Activated CD4-positive, alpha-beta memory T cell treated with anti-CD3 and anti-CD28 coated beads for 36 hours (primary cell): ENCODE measurements at regions not wholly inside any gene's neighbourhood (a gene's known extent, or its start where the extent isn't known, plus 50 kb on each side); places are given as distances from the start of the nearest gene placed in this dataset.

ENCODE experiments used
- CTCF ChIA-PET: fragments of 350-600 bp; sonication (Branson Sonifier 250); formaldehyde crosslinking; loops from one replicate; lab custom pipeline; 2021; ENCODE audit warnings: antibody characterized with exemption, inconsistent platforms; lab: Charles Lee
- POLR2A ChIA-PET: fragments of 350-600 bp; sonication (Branson Sonifier 250); formaldehyde crosslinking; loops from one replicate; lab custom pipeline; 2021; ENCODE audit warnings: antibody characterized with exemption; lab: Charles Lee
- DNase-seq: peaks from one replicate; pipeline ENCODE4 v3.0.0-alpha.2; 2020
- H3K27ac Mint-ChIP-seq: one replicate; pipeline ENCODE4 v1.8.0; 2021; ENCODE audit warnings: mixed read lengths
- H3K27me3 Mint-ChIP-seq: one replicate; pipeline ENCODE4 v1.8.0; 2021; ENCODE audit warnings: mixed read lengths
- H3K36me3 Mint-ChIP-seq: one replicate; pipeline ENCODE4 v1.8.0; 2021; ENCODE audit warnings: mixed read lengths
- H3K4me1 Mint-ChIP-seq: one replicate; pipeline ENCODE4 v1.8.0; 2021; ENCODE audit warnings: low read depth, mixed read lengths
- H3K4me3 Mint-ChIP-seq: one replicate; pipeline ENCODE4 v1.8.0; 2021; ENCODE audit warnings: mild to moderate bottlenecking, mixed read lengths
- H3K9me3 Mint-ChIP-seq: one replicate; pipeline ENCODE4 v1.8.0; 2021; ENCODE audit warnings: mixed read lengths
- intact Hi-C: fragments of 100-400 bp; cut with micrococcal nuclease; formaldehyde crosslinking; loops from one replicate; pipeline ENCODE4 v1.15.1; 2023

DNA sequence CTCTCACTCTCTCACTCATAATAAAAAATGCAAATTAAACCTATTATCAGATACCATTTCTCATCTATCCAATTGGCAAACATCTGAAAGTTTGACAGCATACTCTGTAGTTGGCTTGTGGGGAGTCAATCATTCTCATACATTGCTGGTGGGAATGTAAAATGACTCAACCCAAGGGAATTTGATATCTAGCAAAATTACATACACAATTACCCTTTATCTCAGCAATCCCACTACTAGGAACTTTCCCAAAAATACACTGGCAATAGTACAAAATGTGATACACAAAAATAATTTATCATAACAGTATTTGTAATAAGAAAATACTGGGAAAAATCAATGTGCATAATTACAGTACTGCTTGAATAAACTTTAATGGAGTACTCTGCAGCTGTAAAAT, 731.3 kb downstream of the DTWD2 start:
- H3K4me3 Mint-ChIP-seq = no peak overlapping the region
- DNase-seq = no peak
- ChIA-PET CTCF (no interaction called here), POLR2A (no interaction called here)
- no peaks in the 10 kb centered on the region for H3K4me1 Mint-ChIP-seq
- H3K27me3 Mint-ChIP-seq = no peaks in the 10 kb centered on the region
- H3K36me3 Mint-ChIP-seq = no peaks in the 10 kb centered on the region
- intact Hi-C loops = no loop called here
- no peak overlapping the region for H3K27ac Mint-ChIP-seq
- peaks cover 9% of the 10 kb centered on the region for H3K9me3 Mint-ChIP-seq

DNA sequence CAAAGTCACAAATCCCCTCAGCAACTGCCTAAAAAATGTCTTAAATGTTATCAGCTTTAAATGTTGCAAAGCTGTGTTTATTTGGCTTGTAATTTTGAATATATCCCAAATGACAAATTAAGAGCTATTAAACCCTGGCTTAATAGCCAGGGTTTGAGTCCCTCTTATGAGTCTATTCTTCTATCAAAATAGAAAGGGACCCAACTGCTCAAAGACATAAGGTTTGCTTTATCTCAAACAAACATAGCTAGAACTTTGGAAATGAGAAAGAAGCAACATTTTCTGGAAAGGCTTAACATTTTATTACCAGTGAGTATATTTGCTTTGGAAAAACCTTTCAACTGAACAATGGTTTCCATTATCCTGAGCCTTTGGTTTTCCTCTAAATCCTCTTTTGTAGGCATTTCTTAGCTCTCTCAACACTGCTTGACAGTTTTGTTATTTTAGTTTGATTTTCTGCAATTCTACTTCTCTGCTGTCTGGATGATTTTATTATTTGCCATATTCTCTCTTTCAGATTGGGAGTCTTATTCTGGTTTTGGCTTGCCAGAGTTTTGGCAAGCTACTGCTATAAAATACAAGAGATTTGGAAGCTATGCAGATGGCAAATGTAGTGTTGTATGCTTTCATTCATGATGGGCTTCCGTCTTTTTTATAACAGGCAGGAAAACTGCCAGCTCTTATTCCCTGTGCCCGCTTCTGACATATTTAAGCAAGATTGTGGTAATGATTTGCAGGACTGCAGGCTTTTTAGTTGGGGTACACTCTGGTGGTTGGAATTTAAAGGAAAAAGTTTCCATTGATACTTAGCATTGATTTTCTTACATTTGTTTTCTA, 734.9 kb downstream of the DTWD2 start:
- ChIA-PET POLR2A (no interaction called here), CTCF (no interaction called here)
- H3K27me3 Mint-ChIP-seq = no peaks in the 10 kb centered on the region
- no peak for DNase-seq
- H3K4me1 Mint-ChIP-seq = no peaks in the 10 kb centered on the region
- no peaks in the 10 kb centered on the region for H3K36me3 Mint-ChIP-seq
- peaks cover 25% of the 10 kb centered on the region for H3K9me3 Mint-ChIP-seq
- intact Hi-C loops = no loop called here
- no peak overlapping the region for H3K27ac Mint-ChIP-seq
- no peak overlapping the region for H3K4me3 Mint-ChIP-seq

DNA sequence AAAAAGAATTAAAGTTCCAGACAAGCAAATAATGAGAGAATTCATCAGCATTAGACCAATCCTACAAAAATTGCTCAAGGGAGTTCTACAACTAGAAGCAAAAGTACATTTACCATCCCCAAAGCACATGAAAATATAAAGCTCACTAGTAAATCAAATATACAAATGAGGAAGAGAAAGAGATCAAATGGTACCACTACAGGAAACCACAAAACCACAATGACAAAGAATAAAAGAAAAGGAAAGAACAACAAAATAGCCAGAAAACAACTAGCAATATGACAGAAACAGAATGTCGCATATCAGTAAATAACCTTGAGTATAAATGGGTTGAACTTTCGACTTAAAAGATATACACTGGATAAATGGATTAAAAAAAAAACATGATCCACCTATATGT, 739.0 kb downstream of the DTWD2 start:
- intact Hi-C loops = no loop called here
- no peak for DNase-seq
- Mint-ChIP-seq H3K27me3 (no peaks in the 10 kb centered on the region), H3K36me3 (no peaks in the 10 kb centered on the region), H3K27ac (no peak overlapping the region), H3K4me3 (no peak overlapping the region), H3K9me3 (peaks cover 34% of the 10 kb centered on the region), H3K4me1 (no peaks in the 10 kb centered on the region)
- ChIA-PET CTCF (no interaction called here), POLR2A (no interaction called here)

DNA sequence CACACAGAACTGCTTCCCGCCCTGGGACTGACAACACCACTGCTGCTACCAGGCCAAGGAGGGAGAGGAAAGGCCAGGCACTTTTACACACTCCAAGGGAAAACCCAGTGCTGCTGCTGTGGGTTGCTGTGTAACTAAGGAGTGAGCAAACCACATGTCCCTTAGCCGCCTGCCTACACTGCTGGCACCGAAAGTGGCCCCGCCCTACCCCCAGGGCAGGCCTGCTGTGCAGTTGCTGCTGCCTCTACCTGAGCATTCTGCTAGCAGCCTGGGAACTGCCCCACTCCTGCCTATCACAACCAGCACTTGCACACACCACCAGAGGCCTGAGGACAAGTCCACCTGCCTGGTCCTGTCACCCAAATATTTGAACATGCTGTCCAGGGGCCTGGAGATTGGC, 740.9 kb downstream of the DTWD2 start:
- peaks cover 34% of the 10 kb centered on the region for H3K9me3 Mint-ChIP-seq
- H3K27me3 Mint-ChIP-seq = no peaks in the 10 kb centered on the region
- POLR2A ChIA-PET = no interaction called here
- H3K36me3 Mint-ChIP-seq = no peaks in the 10 kb centered on the region
- CTCF ChIA-PET = no interaction called here
- no peak overlapping the region for H3K27ac Mint-ChIP-seq
- H3K4me1 Mint-ChIP-seq = no peaks in the 10 kb centered on the region
- no peak overlapping the region for H3K4me3 Mint-ChIP-seq
- DNase-seq = no peak
- intact Hi-C loops = no loop called here

DNA sequence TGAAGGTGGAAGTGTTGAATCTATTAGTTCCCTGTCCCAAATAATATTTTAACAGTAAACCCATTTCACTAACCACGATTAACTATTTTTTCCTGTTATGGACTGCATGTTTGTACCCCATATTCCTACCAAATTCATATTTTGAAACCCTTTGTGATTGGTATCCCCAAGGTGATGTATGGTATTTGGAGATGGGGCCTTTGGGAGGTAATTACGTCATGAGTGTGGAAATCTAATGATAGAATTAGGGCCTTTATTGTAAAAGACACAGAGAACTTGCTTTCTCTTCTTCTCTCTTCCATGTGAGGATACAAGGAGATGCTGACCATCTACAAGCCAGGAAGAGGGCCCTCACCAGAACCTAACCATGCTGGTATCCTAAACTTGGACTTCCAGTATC, 744.7 kb downstream of the DTWD2 start:
- intact Hi-C loops = no loop called here
- Mint-ChIP-seq H3K9me3 (peaks cover 21% of the 10 kb centered on the region), H3K27me3 (no peaks in the 10 kb centered on the region), H3K4me1 (no peaks in the 10 kb centered on the region), H3K36me3 (no peaks in the 10 kb centered on the region), H3K4me3 (no peak overlapping the region), H3K27ac (no peak overlapping the region)
- POLR2A ChIA-PET = no interaction called here
- CTCF ChIA-PET = no interaction called here
- no peak for DNase-seq

DNA sequence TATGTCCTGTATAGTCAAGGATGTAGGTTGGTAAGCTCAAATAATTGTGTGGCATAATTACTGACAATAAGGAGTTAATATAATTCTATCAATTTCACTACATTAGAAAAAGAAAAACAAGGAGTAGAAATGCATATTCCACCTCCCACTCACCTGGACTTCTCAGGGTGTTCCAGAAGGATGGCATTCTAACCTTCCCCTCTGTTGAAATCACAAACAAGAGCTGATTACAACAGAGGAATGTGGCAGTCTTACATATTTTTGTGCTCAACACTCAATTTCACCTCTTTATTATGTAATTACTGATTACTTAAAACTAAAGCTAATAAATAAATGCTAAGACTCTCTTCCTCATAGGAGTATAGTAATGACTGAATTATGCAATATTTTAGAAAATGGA, 745.3 kb downstream of the DTWD2 start:
- Mint-ChIP-seq H3K27me3 (no peaks in the 10 kb centered on the region), H3K4me1 (no peaks in the 10 kb centered on the region), H3K27ac (no peak overlapping the region), H3K4me3 (no peak overlapping the region), H3K9me3 (peaks cover 18% of the 10 kb centered on the region), H3K36me3 (no peaks in the 10 kb centered on the region)
- intact Hi-C loops = no loop called here
- no peak for DNase-seq
- POLR2A ChIA-PET = no interaction called here
- CTCF ChIA-PET = no interaction called here

DNA sequence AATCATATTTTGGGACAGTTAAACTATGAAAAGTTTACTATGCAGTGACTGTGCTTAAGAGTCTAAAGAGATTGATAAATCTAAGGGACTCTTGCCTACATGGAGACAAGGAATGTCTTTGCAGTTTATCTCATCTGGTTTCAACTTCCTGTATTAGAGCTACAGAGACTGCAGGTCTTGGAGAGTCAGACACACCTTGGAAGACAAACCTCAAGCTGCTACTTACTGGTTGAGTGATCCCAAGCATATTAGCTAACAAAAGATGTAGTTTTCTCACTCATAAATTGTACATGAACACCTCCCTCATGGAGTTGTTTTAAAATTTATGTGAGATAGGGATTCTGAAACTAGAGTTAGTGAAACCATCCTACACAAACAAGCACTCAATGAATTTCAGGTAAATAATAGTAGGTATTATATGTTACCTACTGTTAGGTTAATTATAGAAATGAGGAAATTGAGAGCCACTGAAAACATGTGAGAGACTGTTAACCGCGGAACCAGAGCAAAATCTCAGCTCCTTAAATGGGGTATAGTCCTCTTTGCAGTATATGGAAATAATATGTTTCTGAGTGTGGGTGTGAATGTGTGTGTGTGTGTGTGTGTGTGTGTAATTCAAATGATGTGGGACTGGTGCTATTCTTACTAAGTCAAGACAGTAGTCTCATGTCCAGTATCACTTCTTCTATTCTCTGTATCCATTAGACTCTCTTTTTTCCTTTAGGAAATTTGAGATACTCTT, 752.1 kb downstream of the DTWD2 start:
- Mint-ChIP-seq H3K4me3 (no peak overlapping the region), H3K27ac (no peak overlapping the region), H3K4me1 (no peaks in the 10 kb centered on the region), H3K27me3 (no peaks in the 10 kb centered on the region), H3K9me3 (peaks cover 10% of the 10 kb centered on the region), H3K36me3 (no peaks in the 10 kb centered on the region)
- intact Hi-C loops = no loop called here
- DNase-seq = no peak
- ChIA-PET CTCF (no interaction called here), POLR2A (no interaction called here)

DNA sequence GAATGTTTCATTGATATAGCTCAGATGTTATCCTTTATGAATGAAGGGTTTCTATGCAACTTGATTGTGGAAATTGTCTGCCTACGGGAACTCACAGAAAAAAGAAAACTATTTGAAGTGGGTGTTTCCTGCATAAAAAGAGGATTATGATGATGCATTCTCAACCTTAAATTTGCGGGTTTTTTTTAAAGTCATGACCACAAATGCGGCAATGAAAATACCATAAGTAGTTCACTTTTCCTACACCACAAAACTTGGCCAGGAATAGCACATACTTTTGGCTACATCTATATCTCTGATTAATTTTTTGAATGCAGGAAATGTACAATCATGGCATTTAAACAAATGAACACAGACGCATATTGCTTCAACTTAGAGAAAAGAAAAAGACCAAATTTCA, 754.7 kb downstream of the DTWD2 start:
- intact Hi-C loops = no loop called here
- peaks cover 10% of the 10 kb centered on the region for H3K9me3 Mint-ChIP-seq
- CTCF ChIA-PET = no interaction called here

DNA sequence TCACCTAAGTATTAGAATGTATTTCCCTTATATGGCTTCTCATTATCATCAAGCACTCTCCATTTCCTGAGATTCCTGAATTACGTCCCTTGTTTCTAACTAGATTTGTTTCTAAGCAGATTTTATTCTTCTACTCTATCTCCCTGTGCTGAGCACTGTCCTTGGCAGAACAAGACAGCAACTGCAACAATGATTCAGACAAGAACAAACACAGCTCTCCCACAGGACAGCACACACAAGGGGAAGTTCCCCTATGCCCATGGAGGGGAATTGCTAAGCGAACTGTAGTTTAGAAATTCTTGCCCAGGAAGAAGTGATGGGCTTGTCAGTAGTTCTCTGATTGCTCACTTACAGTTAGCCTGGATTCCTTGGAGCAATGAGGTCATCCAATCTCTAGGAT, 759.9 kb downstream of the DTWD2 start:
- no peak overlapping the region for H3K4me3 Mint-ChIP-seq
- POLR2A ChIA-PET = no interaction called here
- H3K27ac Mint-ChIP-seq = no peak overlapping the region

More for the DNA sequence above, 754.7 kb downstream of the DTWD2 start:
- no peak overlapping the region for H3K4me3 Mint-ChIP-seq
- no peak overlapping the region for H3K27ac Mint-ChIP-seq
- no peaks in the 10 kb centered on the region for H3K4me1 Mint-ChIP-seq
- no peaks in the 10 kb centered on the region for H3K36me3 Mint-ChIP-seq
- H3K27me3 Mint-ChIP-seq = no peaks in the 10 kb centered on the region
- POLR2A ChIA-PET = no interaction called here
- DNase-seq = no peak

DNA sequence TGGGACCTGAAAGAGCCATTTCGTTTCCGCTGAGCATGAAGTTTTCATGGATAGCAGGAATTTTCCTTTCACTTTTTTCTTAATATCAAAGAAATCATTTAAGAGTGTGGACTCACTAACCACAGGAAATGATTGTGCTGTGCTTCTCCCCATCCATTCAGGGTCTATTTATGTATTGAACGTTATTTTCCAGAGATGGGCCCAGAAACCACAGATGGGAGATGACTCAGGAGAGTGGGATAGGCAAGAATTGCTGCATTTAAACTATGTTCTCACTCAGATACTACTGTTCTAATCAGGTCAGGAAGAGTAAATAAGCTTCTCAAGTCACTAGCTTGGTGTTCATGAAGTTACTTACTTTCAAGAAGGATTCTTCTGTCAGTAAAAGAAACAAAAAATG, 763.8 kb downstream of the DTWD2 start:
- no peak for DNase-seq
- no peaks in the 10 kb centered on the region for H3K36me3 Mint-ChIP-seq
- ChIA-PET POLR2A (no interaction called here), CTCF (no interaction called here)
- H3K4me3 Mint-ChIP-seq = no peak overlapping the region
- no peaks in the 10 kb centered on the region for H3K27me3 Mint-ChIP-seq
- intact Hi-C loops = no loop called here
- peaks cover 9% of the 10 kb centered on the region for H3K9me3 Mint-ChIP-seq
- H3K27ac Mint-ChIP-seq = no peak overlapping the region
- H3K4me1 Mint-ChIP-seq = no peaks in the 10 kb centered on the region

More for the DNA sequence above, 759.9 kb downstream of the DTWD2 start:
- Mint-ChIP-seq H3K4me1 (no peaks in the 10 kb centered on the region), H3K36me3 (no peaks in the 10 kb centered on the region), H3K27me3 (no peaks in the 10 kb centered on the region), H3K9me3 (peaks cover 9% of the 10 kb centered on the region)
- intact Hi-C loops = no loop called here
- DNase-seq = no peak
- CTCF ChIA-PET = no interaction called here

DNA sequence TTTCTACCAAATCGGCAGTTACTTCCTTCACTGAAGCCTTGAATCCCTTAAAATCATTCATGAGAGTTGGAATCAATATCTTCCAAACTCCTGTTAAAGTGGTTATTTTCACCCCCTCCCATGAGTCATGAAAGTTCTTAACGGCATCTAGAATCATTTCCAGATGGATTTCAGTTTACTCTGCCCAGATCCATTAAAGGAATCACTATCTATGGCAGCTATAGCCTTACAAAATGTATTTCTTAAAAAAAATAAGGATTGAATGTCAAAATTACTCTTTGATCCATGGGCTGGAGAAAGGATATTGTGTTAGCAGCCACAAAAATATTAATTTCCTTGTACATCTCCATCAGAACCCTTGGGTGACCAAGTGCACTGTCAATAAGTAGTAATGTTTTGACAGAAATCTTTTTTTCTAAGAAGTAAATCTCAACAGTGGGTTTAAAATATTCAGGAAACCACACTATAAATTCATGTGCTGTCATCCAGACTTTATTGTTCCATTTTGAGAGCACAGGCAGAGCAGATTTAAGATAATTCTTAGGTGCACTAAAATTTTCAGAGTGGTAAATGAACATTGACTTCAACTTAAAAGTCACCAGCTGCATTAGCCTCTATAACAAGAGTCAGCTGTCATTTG, 767.7 kb downstream of the DTWD2 start:
- Mint-ChIP-seq H3K4me1 (no peaks in the 10 kb centered on the region), H3K4me3 (no peak overlapping the region), H3K36me3 (no peaks in the 10 kb centered on the region), H3K9me3 (peaks cover 11% of the 10 kb centered on the region), H3K27me3 (no peaks in the 10 kb centered on the region), H3K27ac (no peak overlapping the region)
- intact Hi-C loops = no loop called here
- ChIA-PET CTCF (no interaction called here), POLR2A (no interaction called here)
- no peak for DNase-seq

DNA sequence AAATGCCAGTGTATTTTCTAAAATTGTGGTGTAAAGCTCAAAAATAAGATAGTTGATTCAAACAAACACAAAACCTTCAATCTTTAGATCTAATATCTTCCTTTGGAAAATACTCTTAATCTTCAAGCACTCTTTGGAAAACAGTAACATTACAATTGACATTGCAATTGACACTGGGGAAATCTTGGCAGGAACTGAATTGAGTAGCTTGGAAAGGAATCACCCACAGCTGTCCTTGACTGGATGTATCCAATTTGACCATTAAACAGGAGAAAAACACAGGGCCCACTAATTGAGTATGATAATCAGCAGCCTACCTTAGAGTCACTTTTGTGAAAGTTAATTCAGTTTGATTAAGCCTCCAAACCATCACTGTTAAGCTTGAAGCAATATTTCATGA, 776.7 kb downstream of the DTWD2 start:
- no peak for DNase-seq
- Mint-ChIP-seq H3K4me1 (no peaks in the 10 kb centered on the region), H3K27ac (no peak overlapping the region), H3K4me3 (no peak overlapping the region), H3K27me3 (no peaks in the 10 kb centered on the region), H3K9me3 (peaks cover 27% of the 10 kb centered on the region), H3K36me3 (no peaks in the 10 kb centered on the region)
- intact Hi-C loops = no loop called here
- ChIA-PET POLR2A (no interaction called here), CTCF (no interaction called here)
